ENCODE measurements at regions not wholly inside any gene's neighbourhood (a gene's known extent, or its start where the extent isn't known, plus 50 kb on each side); places are given as distances from the start of the nearest gene placed in this dataset.

- no peak for TF ChIP-seq CTCF (IDR thresholded peaks at IDR 0.05)
- TF ChIP-seq POLR2A (IDR thresholded peaks at IDR 0.05), result no peak
Observed at GRCh38 chr3:159923336-159923735, 65.3 kb upstream of the IL12A start.
